Testis (tissue), 2 donors: ENCODE measurements at regions not wholly inside any gene's neighbourhood (a gene's known extent, or its start where the extent isn't known, plus 50 kb on each side); places are given as distances from the start of the nearest gene placed in this dataset.

Source experiments
- DNase-seq: peaks from one replicate; pipeline ENCODE4 v3.0.0-alpha.2; 2019
- H3K27ac ChIP-seq, 2 donors: fragments of 200-600 bp; sonication (generic); one replicate each; pipeline ENCODE4 v1.5.1; 2019
- H3K27me3 ChIP-seq: fragments of 200-600 bp; sonication (generic); one replicate; pipeline ENCODE4 v1.5.1; 2019
- H3K36me3 ChIP-seq: fragments of 200-600 bp; sonication (generic); one replicate; pipeline ENCODE4 v1.5.1; 2017; ENCODE audit warnings: low read depth; ENCODE audit errors: missing control alignments
- H3K4me1 ChIP-seq: fragments of 200-600 bp; sonication (generic); one replicate; pipeline ENCODE4 v1.5.1; 2019
- H3K4me3 ChIP-seq, 2 donors: fragments of 200-600 bp; sonication (generic); one replicate each; pipeline ENCODE4 v1.5.1; 2017 to 2019
- H3K9me3 ChIP-seq: fragments of 200-600 bp; sonication (generic); one replicate; pipeline ENCODE4 v1.5.1; 2017
- POLR2A ChIP-seq: fragments of 450-650 bp; IDR thresholded peaks from one replicate; pipeline ENCODE4 v1.6.1; 2017; ENCODE audit warnings: antibody characterized with exemption, mild to moderate bottlenecking, moderate library complexity
- WGBS, 2 donors: methylation state at CpG; one replicate each; pipeline ENCODE4 v1.1.5; 2018; 5-methylcytosine and 5-hydroxymethylcytosine counted together
- intact Hi-C: fragments of 100-400 bp; cut with DNase I; formaldehyde crosslinking; loops from one replicate; pipeline ENCODE4 v1.15.1; 2023; ENCODE audit warnings: low total_unique reads
- TF ChIP-seq, protein P1 (sequence below), 3 experiments: fragments of 450-650 bp in 2 of 3; fragments of 200-600 bp in 1 of 3; sonication (generic) in 1 of 3; IDR thresholded peaks; one replicate each; pipeline ENCODE4 v1.5.1; 2016 to 2019; ENCODE audit warnings: antibody characterized with exemption in 3 of 3, mild to moderate bottlenecking in 2 of 3, moderate library complexity in 1 of 3

DNA sequence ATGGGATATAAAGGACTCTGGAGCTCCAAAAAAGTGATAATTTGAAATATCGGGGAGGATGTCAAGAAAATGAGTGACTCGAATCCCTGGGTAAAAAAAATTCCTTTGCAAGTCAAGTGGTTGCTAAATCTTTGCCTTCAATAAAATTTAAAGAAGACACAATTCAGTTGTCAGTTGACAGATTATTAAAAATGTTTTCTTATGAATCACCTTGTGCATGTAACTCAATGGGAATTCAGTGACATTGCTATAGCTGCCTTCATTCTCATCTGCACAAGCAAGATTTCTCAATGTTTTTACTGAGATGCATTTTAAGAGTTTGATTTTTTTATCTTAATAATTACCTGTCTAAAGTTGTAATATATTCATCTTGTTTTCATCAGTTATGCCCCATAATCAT is 264.0 kb upstream of the IL12A start:
- 91 to 93% methylated on average over 2 of the region's 2 CpGs for WGBS, 2 donors
- H3K27ac ChIP-seq = no peak overlapping the region
- intact Hi-C loops = no loop called here
- no peak for DNase-seq
- no peak overlapping the region for H3K4me3 ChIP-seq
- H3K4me1 ChIP-seq = no peaks in the 10 kb centered on the region
- no peak for TF ChIP-seq POLR2A
- TF ChIP-seq, protein P1, sequence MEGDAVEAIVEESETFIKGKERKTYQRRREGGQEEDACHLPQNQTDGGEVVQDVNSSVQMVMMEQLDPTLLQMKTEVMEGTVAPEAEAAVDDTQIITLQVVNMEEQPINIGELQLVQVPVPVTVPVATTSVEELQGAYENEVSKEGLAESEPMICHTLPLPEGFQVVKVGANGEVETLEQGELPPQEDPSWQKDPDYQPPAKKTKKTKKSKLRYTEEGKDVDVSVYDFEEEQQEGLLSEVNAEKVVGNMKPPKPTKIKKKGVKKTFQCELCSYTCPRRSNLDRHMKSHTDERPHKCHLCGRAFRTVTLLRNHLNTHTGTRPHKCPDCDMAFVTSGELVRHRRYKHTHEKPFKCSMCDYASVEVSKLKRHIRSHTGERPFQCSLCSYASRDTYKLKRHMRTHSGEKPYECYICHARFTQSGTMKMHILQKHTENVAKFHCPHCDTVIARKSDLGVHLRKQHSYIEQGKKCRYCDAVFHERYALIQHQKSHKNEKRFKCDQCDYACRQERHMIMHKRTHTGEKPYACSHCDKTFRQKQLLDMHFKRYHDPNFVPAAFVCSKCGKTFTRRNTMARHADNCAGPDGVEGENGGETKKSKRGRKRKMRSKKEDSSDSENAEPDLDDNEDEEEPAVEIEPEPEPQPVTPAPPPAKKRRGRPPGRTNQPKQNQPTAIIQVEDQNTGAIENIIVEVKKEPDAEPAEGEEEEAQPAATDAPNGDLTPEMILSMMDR (IDR thresholded peaks at IDR 0.05) = no peak
- H3K9me3 ChIP-seq = no peaks in the 10 kb centered on the region
- H3K27me3 ChIP-seq = no peaks in the 10 kb centered on the region
- no peaks in the 10 kb centered on the region for H3K36me3 ChIP-seq

- TF ChIP-seq POLR2A = no peak
- TF ChIP-seq, protein P1 (IDR thresholded peaks at IDR 0.05) = no peak
- Histone ChIP-seq H3K27me3 (no peaks in the 10 kb centered on the region), H3K27ac (no peak overlapping the region), H3K9me3 (no peaks in the 10 kb centered on the region), H3K4me1 (no peaks in the 10 kb centered on the region), H3K4me3 (no peak overlapping the region), H3K36me3 (no peaks in the 10 kb centered on the region)
- intact Hi-C loops = no loop called here
- 85 to 87% methylated on average over 7 of the region's 7 CpGs for WGBS, 2 donors
- DNase-seq = no peak
Measured at GRCh38 chr3:159726231-159726964, 262.2 kb upstream of the IL12A start.

DNA sequence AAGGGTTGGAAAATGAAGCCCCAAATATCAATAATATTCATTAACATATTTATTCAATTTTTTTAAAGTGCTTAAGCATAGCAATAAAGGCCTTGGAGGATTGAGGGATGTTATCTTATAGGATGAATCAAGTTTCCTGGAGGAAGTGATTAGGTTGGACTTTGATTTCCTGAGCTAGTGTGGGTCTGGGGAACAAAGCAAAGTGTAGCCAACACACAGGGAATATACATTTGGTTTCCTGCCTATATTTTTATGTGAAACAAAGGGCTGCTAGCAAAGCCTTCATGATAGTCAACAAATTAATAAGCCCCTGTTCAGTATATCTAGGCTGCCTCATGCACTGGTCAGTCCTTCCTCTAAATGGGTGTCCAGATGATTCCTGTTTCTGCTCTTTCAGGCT is 261.1 kb upstream of the IL12A start:
- DNase-seq = no peak
- TF ChIP-seq, protein P1 (IDR thresholded peaks at IDR 0.05) = no peak
- no peak for TF ChIP-seq POLR2A
- Histone ChIP-seq H3K4me1 (no peaks in the 10 kb centered on the region), H3K4me3 (no peak overlapping the region), H3K9me3 (no peaks in the 10 kb centered on the region), H3K27ac (no peak overlapping the region), H3K36me3 (no peaks in the 10 kb centered on the region), H3K27me3 (no peaks in the 10 kb centered on the region)
- intact Hi-C loops = no loop called here

DNA sequence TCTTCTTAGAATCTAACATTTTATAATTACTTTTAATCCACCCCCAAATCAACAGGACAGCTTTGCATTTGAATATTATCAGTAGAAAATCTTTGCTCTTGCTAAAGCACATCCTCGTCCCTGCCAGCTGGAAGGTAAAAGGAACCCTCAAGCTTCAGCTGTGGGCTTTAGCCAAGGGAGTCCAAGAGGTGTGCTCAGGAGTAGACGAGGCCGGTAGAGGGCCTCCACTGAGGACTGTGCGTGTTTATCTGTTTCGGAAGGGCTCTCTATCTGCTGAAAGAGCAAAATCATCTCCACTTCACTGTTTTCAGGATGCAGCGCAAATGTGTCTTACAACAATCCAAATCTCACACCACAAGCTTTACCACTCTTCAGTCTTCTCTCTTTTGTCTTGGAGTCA is 257.4 kb upstream of the IL12A start:
- WGBS, 2 donors = 85 to 89% methylated on average over 6 of the region's 6 CpGs
- no peak overlapping the region for H3K27ac ChIP-seq
- H3K27me3 ChIP-seq = no peaks in the 10 kb centered on the region
- intact Hi-C loops = no loop called here
- no peak for DNase-seq
- TF ChIP-seq, protein P1 (IDR thresholded peaks at IDR 0.05) = no peak
- TF ChIP-seq POLR2A = no peak
- H3K4me3 ChIP-seq = no peak overlapping the region
- H3K9me3 ChIP-seq = no peaks in the 10 kb centered on the region
- no peaks in the 10 kb centered on the region for H3K36me3 ChIP-seq
- H3K4me1 ChIP-seq = no peaks in the 10 kb centered on the region
